HG03280 (cell line): ENCODE measurements at regions not wholly inside any gene's neighbourhood (a gene's known extent, or its start where the extent isn't known, plus 50 kb on each side); places are given as distances from the start of the nearest gene placed in this dataset.

ENCODE experiments used
- ATAC-seq: cut with Tn5 transposase; IDR thresholded peaks from one replicate; pipeline ENCODE4 v1.9.1; 2021; ENCODE audit warnings: mild to moderate bottlenecking, moderate library complexity; ENCODE audit not compliant: unreplicated experiment

GRCh38 chr20:39954621-39955020 is 734.4 kb downstream of the MAFB start:
- no peak for ATAC-seq

- ATAC-seq: no peak
Observed at GRCh38 chr20:39946931-39947330, 742.1 kb downstream of the MAFB start.

- ATAC-seq: no peak
Observed at GRCh38 chr20:39946053-39946810, 742.8 kb downstream of the MAFB start.

- ATAC-seq: no peak
Observed at GRCh38 chr20:39944861-39945260, 744.2 kb downstream of the MAFB start.

GRCh38 chr20:39943336-39943735 is 745.7 kb downstream of the MAFB start:
- no peak for ATAC-seq

GRCh38 chr20:39941245-39941644 is 747.8 kb downstream of the MAFB start:
- ATAC-seq: no peak

- no peak for ATAC-seq
Observed at GRCh38 chr20:39939241-39939865, 749.7 kb downstream of the MAFB start.

GRCh38 chr20:39936401-39936800 is 752.6 kb downstream of the MAFB start:
- ATAC-seq: no peak

GRCh38 chr20:39935901-39936300 is 753.1 kb downstream of the MAFB start:
- ATAC-seq: no peak

- no peak for ATAC-seq
Observed at GRCh38 chr20:39916236-39916765, 772.7 kb downstream of the MAFB start.

- no peak for ATAC-seq
Observed at GRCh38 chr20:39913274-39913673, 775.8 kb downstream of the MAFB start.

- no peak for ATAC-seq
Observed at GRCh38 chr20:39911497-39911896, 777.5 kb downstream of the MAFB start.

GRCh38 chr20:39910536-39910935 is 778.5 kb downstream of the MAFB start:
- no peak for ATAC-seq

GRCh38 chr20:39909447-39909846 is 779.6 kb downstream of the MAFB start:
- no peak for ATAC-seq

- ATAC-seq: no peak
Observed at GRCh38 chr20:39904476-39905112, 784.4 kb downstream of the MAFB start.

GRCh38 chr20:39903806-39904465 is 785.1 kb downstream of the MAFB start:
- ATAC-seq: no peak

GRCh38 chr20:39899881-39900280 is 789.2 kb downstream of the MAFB start:
- no peak for ATAC-seq

- ATAC-seq: no peak
Observed at GRCh38 chr20:39898467-39898852, 790.6 kb downstream of the MAFB start.

GRCh38 chr20:39897781-39898466 is 791.1 kb downstream of the MAFB start:
- no peak for ATAC-seq

- no peak for ATAC-seq
Observed at GRCh38 chr20:39897058-39897457, 792.0 kb downstream of the MAFB start.

- no peak for ATAC-seq
Observed at GRCh38 chr20:39894067-39894466, 795.0 kb downstream of the MAFB start.
